H4 (cell line): ENCODE measurements at regions not wholly inside any gene's neighbourhood (a gene's known extent, or its start where the extent isn't known, plus 50 kb on each side); places are given as distances from the start of the nearest gene placed in this dataset.

ENCODE experiments used
- DNase-seq: peaks from one replicate; pipeline ENCODE4 v3.0.0-alpha.2; 2015; ENCODE audit warnings: low spot score

DNA sequence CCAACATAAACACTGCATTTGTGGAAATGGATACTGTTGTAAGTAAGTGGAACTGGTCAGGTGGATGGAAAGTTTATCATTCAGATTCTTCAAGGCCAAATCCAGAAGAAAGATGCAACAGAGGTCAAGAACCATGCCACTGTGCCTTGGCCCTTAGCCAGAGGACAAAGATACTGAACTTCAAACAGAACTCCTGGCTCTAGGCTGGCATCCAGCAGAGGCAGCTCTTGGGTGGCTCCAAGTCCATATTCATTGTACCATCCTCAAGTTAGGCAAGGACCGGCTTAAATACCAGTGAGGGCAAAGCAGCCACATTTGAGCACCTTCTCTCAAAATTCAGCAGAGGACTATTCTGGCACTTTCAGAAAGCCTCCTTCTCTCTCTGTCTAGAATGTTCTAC, 53.2 kb downstream of the DNAAF9 start:
- no peak for DNase-seq

GRCh38 chr20:3353646-3354045, 53.8 kb downstream of the DNAAF9 start:
- DNase-seq, result no peak

DNA sequence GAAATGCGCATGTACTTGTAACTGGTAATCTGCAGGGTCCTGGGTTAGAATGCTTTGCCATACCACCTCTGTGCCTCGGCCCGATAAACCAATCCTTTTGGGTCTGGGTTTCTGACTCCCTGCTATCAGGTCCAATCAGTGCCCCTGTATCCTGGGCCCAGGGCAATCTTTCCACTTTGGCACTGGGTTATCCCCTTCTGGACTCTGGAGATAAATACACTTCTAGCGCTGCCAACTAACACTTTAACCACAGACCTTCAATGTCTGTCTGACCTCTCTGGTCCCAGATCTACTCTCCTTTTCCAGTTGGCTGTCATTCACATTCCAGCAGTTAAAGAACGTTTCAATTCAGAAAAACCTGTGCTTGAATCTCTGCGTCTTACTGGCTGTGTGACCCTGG, 55.3 kb downstream of the DNAAF9 start:
- no peak for DNase-seq

DNA sequence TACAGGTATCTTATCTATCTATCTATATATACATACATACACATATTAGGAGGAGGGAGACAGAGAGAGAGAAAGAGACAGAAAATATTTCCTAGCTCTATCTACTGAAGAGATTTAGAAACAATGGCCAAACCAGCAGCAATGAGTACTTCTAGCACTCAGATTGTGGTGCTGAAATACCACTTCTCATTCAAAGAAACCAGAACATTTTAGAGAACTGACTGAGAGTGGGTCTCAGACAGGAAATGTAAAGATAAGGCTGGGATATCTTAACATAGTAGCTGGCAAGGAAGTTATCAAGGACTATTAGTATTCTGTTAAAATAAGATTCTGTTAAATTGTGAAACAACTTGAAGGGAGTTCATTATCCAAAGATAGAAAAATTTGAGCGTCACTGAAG, 57.0 kb downstream of the DNAAF9 start:
- DNase-seq, result no peak

DNA sequence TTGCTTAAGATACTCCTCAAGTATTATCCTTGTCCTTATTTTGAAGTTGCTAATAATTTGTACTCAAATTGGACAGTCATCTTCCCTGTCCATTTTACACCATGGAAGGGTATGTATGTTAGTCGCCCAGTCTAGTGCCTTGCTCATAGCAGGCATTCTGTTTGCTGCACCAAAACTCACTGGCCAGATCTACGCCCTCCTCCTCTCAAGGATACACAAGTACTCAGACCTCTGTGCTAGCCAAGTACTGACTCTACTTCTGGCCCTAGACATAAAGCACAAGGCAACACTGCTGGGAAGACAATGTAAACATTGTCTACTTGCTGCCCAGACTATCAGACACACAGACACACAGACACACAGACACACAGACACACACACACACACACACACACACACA, 57.7 kb downstream of the DNAAF9 start:
- DNase-seq, result no peak

DNA sequence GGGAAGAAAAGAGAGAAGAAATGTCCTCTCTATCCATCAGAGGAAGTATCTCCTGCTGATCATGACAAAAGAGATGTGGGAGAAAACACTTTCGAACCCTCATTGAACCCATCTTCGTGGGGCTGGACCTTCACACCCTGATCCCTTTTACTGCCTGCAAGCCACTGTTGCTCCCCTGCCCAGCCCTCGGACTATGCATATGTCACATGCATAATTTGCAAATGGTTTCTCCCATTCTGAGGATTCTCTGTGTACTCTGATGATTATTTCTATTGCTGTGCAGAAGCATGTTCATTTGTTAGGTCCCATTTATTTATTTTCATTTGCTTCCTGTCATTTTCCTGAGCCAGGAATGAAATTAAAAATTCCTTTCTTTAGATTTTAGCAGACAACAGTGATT, 64.7 kb downstream of the DNAAF9 start:
- DNase-seq, result no peak

GRCh38 chr20:3340443-3340842, 67.0 kb downstream of the DNAAF9 start:
- no peak for DNase-seq

DNA sequence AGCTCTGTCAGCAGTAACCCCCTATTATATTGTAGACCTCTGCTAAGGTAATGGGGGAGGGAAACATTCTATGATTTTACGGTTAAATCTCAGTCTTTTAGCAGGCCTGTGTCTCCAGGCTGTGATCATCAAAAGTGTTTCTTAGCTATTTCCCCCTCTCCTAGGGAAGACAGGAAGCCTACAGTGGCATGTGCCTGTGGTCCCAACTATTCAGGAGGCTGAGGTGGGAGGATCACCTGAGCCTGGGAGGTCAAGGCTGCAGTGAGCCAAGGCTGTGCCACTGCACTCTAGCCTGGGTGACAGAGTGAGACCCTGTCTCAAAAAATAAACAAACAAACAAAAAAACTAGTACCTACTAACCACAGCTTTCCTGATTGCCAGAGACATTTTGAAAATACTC, 67.9 kb downstream of the DNAAF9 start:
- DNase-seq, result no peak

- no peak for DNase-seq
Observed at GRCh38 chr20:3339076-3339475, 68.4 kb downstream of the DNAAF9 start.

DNA sequence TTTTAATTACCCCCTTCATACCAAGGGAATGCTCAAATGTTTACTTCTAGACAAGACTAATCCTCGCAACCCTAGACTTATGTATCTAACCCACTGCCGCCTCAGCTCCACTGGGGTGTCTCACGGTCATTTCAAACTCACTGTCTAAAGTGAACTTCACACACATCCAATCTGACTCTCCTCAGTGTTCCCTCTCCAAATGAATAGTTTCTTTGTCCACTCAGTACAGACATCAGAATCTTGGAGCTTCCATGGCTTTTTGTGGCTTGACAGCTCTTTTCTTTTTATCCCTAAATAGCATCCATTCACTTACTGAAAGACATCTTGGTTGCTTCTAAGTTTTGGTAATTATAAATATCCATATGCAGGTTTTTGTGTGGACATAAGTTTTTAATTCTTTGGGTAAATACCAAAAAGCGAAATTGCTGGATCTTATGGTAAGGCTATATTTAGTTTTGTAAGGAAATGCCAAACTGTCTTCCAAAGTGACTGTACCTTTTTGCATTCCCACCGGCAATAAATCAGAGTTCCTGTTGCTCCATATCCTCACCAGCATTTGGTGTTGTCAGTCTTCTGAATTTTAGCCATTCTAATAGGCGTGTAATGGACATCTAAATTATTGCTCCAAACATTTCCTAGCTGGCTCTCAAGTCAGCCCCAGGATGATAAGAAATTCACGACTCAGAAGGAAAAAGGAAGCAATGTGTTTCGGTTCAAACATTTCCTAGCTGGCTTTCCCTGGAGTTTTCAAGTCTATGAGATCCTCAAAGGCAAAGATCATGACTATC, 73.1 kb downstream of the DNAAF9 start:
- no peak for DNase-seq

DNA sequence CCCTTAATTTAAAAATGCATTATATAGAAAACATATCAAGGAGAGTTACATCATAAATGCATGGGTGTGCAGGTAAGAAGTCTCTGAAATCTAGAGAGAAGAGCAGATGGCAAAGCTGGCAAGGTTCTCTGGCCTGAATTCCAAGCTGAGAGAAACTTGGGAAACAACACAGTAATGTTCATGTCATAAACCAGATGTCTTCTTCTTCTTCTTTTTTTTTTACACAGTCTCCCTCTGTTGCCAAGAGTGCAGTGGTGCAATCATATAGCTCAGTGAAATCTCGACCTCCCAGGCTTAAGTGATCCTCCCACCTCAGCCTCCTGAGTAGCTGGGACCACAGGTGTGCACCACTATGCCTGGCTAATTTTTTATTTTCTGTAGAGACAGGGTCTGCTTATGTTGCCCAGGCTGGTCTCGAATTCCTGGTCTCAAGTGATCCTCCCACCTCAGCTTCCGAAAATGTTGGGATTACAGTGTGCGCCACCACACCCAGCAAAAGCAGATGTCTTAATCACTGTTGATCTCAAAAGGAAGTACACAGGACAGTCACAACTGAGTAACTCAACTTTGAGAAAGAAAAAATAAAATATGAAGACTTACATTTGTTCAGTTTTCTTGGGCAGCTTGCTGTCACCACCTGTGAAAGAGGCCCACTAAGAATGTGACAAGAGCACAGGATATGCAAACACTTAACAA, 77.3 kb downstream of the DNAAF9 start:
- no peak for DNase-seq

DNA sequence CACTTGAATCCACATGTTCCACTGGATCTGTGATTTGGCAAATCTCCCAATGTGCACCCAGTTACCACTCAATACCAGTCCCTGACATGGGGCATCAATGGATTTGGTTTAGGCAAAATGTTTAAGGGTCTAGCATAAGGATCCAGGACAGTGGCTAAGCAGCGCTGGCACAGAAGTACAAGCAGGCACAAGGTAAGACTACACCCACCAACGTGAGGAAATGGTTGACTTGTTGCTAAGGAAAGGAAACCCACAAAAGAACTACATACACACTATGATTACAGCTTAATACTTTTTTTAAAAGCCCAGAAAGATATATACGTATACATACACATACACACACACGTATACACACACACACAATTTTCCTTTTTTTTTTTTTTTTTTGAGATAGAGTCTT, 79.0 kb downstream of the DNAAF9 start:
- no peak for DNase-seq

GRCh38 chr20:3326779-3327521, 80.5 kb downstream of the DNAAF9 start:
- DNase-seq, result no peak

DNA sequence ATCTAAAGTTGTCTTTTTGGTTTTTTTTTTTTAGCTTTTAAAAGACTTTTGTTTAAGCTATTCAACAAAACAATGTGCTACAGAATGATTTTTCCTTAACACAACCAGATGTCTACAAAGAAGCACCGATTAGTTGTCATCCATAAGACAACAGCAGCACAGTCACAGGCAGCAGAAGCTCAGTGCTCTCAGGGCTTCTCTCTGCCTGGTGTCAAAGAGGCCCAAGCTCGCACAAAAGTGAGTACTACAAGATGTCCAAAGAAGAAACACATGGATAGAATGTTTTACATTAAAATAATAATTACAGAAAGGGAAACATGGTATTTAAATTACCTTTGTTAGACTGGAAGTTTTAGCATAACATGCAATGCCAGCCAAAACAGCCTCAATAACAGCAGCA, 81.6 kb downstream of the DNAAF9 start:
- DNase-seq, result no peak

GRCh38 chr20:3323398-3323797, 84.1 kb downstream of the DNAAF9 start:
- DNase-seq, result peak; percentile 35

GRCh38 chr20:3318226-3318884, 79.4 kb upstream of the SLC4A11 start:
- no peak for DNase-seq

- DNase-seq, result no peak
Observed at GRCh38 chr20:3316136-3316535, 77.1 kb upstream of the SLC4A11 start.

- DNase-seq, result no peak
Observed at GRCh38 chr20:3315136-3315535, 76.1 kb upstream of the SLC4A11 start.

- no peak for DNase-seq
Observed at GRCh38 chr20:3314391-3314790, 75.4 kb upstream of the SLC4A11 start.

GRCh38 chr20:3313683-3314065, 74.7 kb upstream of the SLC4A11 start:
- no peak for DNase-seq

DNA sequence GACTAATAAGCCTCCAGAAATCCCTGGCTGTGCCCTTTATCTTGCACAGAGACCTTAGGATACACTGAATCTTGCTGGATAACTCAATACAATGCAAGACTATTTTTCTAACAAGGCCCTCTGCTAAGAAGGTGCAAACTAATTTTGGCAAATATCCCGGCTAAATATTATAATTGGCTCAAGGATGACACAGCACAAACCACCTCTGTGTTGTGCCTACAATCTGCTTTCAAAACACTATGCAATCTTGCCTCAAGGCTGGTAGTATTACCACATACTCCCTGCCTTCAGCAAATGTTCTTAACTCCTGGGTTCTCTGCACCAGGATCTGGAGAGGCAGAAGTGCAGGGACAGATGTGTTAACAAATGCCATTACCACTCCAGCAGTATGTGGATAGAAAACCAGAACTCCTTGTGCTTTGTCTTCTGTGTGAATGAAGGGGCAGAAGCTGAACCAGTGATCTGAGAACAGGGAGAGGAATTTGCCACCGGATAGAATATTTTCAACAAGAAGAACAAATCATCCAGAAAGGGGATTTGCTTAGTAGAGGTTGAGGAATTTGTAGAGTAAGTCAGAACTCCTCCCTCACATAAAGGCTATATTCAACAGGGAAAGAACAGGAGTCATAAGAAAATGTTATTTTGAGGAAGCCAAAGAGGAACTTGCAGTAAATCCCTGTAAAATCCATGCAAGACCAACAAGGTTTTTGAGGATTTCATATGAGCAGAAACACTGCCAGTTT, 74.1 kb upstream of the SLC4A11 start:
- peak; percentile 61 for DNase-seq

GRCh38 chr20:3311623-3312022, 72.6 kb upstream of the SLC4A11 start:
- DNase-seq, result no peak
